GM12891 (cell line): ENCODE measurements at regions not wholly inside any gene's neighbourhood (a gene's known extent, or its start where the extent isn't known, plus 50 kb on each side); places are given as distances from the start of the nearest gene placed in this dataset.

Experiments used
- DNase-seq: peaks from one replicate; pipeline ENCODE4 v3.0.0; 2011; ENCODE audit warnings: low spot score; ENCODE audit not compliant: insufficient read length
- FAIRE-seq: peaks from 2 replicates; lab custom pipeline; 2011; peaks lifted over from hg19 to GRCh38; lab: Jason Lieb, UNC
- PAX5 ChIP-seq: IDR thresholded peaks from 2 replicates; pipeline ENCODE4 v1.6.1; 2011; ENCODE audit warnings: low read length, moderate library complexity, mild to moderate bottlenecking; ENCODE audit not compliant: insufficient read depth, severe bottlenecking
- POLR2A ChIP-seq: IDR thresholded peaks from 2 replicates; pipeline ENCODE4 v1.6.1; 2011; ENCODE audit warnings: low read depth, low read length, control low read depth
- POLR2AphosphoS5 ChIP-seq: IDR thresholded peaks from 2 replicates; pipeline ENCODE4 v1.6.1; 2011; ENCODE audit warnings: low read depth, low read length, control low read depth
- POU2F2 ChIP-seq: IDR thresholded peaks from 2 replicates; pipeline ENCODE4 v1.6.1; 2011; ENCODE audit warnings: low read depth, mild to moderate bottlenecking, control low read depth, low read length, moderate library complexity
- SPI1 ChIP-seq: IDR thresholded peaks from 2 replicates; pipeline ENCODE4 v1.6.1; 2011; ENCODE audit warnings: low read depth, low read length, control low read depth
- TAF1 ChIP-seq: IDR thresholded peaks from 2 replicates; pipeline ENCODE4 v1.6.1; 2011; ENCODE audit warnings: low read depth, low read length, control low read depth

- no peak for DNase-seq
- TF ChIP-seq TAF1 = no peak
- FAIRE-seq = no peak
Measured at GRCh38 chr4:159979953-159980352, 877.1 kb downstream of the RAPGEF2 start.

- no peak for TF ChIP-seq POLR2A
- no peak for TF ChIP-seq PAX5
- TF ChIP-seq POLR2AphosphoS5 = no peak
- no peak for TF ChIP-seq SPI1
- no peak for TF ChIP-seq POU2F2
- no peak for TF ChIP-seq TAF1
- no peak for FAIRE-seq
- no peak for DNase-seq
Measured at GRCh38 chr4:159980826-159981468, 878.1 kb downstream of the RAPGEF2 start.

- no peak for FAIRE-seq
- no peak for DNase-seq
- TF ChIP-seq POLR2AphosphoS5 (no peak), POU2F2 (no peak), PAX5 (no peak), SPI1 (no peak), TAF1 (no peak), POLR2A (no peak)
Measured at GRCh38 chr4:159981469-159981856, 878.6 kb downstream of the RAPGEF2 start.

GRCh38 chr4:159983082-159983481 lies 880.2 kb downstream of the RAPGEF2 start:
- FAIRE-seq (no peak), DNase-seq (no peak)
- no peak for TF ChIP-seq SPI1
- no peak for TF ChIP-seq PAX5
- TF ChIP-seq POLR2AphosphoS5 = no peak
- TF ChIP-seq POU2F2 = no peak
- no peak for TF ChIP-seq POLR2A
- TF ChIP-seq TAF1 = no peak

GRCh38 chr4:160009656-160010493 lies 907.0 kb downstream of the RAPGEF2 start:
- DNase-seq = no peak
- no peak for TF ChIP-seq POLR2AphosphoS5
- TF ChIP-seq TAF1 = no peak
- TF ChIP-seq POU2F2 = no peak
- no peak for TF ChIP-seq POLR2A
- TF ChIP-seq PAX5 = no peak
- TF ChIP-seq SPI1 = no peak
- FAIRE-seq = no peak

GRCh38 chr4:160019936-160020335 lies 917.1 kb downstream of the RAPGEF2 start:
- DNase-seq (no peak), FAIRE-seq (no peak)
- TF ChIP-seq SPI1 = 0 out of 2 replicates have a peak, but pooled peaks have one; percentile 18
- TF ChIP-seq PAX5 = no peak
- TF ChIP-seq POU2F2 = no peak
- no peak for TF ChIP-seq POLR2AphosphoS5
- no peak for TF ChIP-seq POLR2A
- TF ChIP-seq TAF1 = no peak

- TF ChIP-seq POU2F2 = no peak
- no peak for TF ChIP-seq SPI1
- TF ChIP-seq PAX5 = no peak
- no peak for TF ChIP-seq POLR2AphosphoS5
- TF ChIP-seq POLR2A = no peak
- no peak for TF ChIP-seq TAF1
- DNase-seq (no peak), FAIRE-seq (no peak)
Measured at GRCh38 chr4:160020804-160021203, 917.9 kb downstream of the RAPGEF2 start.

GRCh38 chr4:160021870-160022269 lies 919.0 kb downstream of the RAPGEF2 start:
- DNase-seq (no peak), FAIRE-seq (no peak)
- no peak for TF ChIP-seq POLR2AphosphoS5
- no peak for TF ChIP-seq POU2F2
- no peak for TF ChIP-seq TAF1
- TF ChIP-seq PAX5 = no peak
- no peak for TF ChIP-seq POLR2A
- no peak for TF ChIP-seq SPI1

GRCh38 chr4:160026721-160027120 lies 923.8 kb downstream of the RAPGEF2 start:
- no peak for FAIRE-seq

GRCh38 chr4:160034501-160034900 lies 931.6 kb downstream of the RAPGEF2 start:
- no peak for FAIRE-seq

More at GRCh38 chr4:160026721-160027120, 923.8 kb downstream of the RAPGEF2 start:
- no peak for TF ChIP-seq POU2F2
- no peak for TF ChIP-seq PAX5
- no peak for DNase-seq

More at GRCh38 chr4:160034501-160034900, 931.6 kb downstream of the RAPGEF2 start:
- no peak for DNase-seq
- TF ChIP-seq PAX5 (no peak), TAF1 (no peak), POLR2A (no peak), SPI1 (no peak), POU2F2 (no peak), POLR2AphosphoS5 (no peak)
